GM12875 (cell line): ENCODE measurements at regions not wholly inside any gene's neighbourhood (a gene's known extent, or its start where the extent isn't known, plus 50 kb on each side); places are given as distances from the start of the nearest gene placed in this dataset.

Experiments used
- H3K4me3 ChIP-seq: one replicate; pipeline ENCODE4 v1.5.1; 2011; ENCODE audit warnings: low read depth, low read length, control low read depth
- TF ChIP-seq, protein P1 (sequence below): IDR thresholded peaks from 2 replicates; pipeline ENCODE4 v1.5.1; 2011; ENCODE audit warnings: low read depth, mild to moderate bottlenecking, control low read depth, inconsistent platforms, low read length, moderate library complexity, borderline replicate concordance; ENCODE audit not compliant: insufficient read depth

DNA sequence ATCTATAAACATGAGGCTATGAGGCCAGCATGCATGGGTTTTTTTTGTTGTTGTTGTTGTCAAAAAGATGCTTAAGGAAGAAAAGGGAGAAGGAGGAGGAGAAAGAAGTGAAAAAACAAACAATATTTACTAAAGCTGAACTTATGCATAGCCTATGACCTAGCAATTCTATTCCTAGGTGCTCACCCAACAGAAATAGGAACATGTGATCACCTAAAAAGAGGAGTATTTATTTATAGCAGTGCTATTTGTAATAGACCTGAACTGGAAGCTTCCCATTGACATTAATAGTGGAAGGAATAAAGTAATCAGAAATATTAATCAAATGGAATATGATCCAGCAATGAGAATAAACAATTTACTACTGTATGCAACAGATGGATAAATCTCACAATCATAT is 156.5 kb upstream of the OLIG3 start:
- TF ChIP-seq, protein P1, sequence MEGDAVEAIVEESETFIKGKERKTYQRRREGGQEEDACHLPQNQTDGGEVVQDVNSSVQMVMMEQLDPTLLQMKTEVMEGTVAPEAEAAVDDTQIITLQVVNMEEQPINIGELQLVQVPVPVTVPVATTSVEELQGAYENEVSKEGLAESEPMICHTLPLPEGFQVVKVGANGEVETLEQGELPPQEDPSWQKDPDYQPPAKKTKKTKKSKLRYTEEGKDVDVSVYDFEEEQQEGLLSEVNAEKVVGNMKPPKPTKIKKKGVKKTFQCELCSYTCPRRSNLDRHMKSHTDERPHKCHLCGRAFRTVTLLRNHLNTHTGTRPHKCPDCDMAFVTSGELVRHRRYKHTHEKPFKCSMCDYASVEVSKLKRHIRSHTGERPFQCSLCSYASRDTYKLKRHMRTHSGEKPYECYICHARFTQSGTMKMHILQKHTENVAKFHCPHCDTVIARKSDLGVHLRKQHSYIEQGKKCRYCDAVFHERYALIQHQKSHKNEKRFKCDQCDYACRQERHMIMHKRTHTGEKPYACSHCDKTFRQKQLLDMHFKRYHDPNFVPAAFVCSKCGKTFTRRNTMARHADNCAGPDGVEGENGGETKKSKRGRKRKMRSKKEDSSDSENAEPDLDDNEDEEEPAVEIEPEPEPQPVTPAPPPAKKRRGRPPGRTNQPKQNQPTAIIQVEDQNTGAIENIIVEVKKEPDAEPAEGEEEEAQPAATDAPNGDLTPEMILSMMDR, result no peak
- H3K4me3 ChIP-seq, result no peak overlapping the region

DNA sequence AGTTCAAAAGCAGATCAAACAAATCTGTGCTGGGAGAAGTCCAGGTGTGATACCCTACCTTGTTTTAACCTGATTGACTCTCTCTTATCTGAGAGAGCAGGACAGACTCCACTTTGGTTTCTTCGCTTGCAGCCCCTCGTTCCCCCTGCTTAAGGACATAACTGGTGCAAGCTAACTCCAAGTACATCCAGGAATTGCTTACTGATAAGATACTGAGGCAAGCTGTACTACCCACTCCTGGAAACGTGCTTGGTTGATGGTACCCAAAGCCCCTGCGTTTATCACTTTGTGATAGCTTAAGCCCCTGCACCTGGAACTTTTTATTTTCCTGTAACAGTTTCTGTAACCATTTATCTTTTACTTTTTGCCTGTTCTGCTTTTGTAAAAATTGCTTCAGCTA is 157.0 kb upstream of the OLIG3 start:
- TF ChIP-seq, protein P1, result no peak

DNA sequence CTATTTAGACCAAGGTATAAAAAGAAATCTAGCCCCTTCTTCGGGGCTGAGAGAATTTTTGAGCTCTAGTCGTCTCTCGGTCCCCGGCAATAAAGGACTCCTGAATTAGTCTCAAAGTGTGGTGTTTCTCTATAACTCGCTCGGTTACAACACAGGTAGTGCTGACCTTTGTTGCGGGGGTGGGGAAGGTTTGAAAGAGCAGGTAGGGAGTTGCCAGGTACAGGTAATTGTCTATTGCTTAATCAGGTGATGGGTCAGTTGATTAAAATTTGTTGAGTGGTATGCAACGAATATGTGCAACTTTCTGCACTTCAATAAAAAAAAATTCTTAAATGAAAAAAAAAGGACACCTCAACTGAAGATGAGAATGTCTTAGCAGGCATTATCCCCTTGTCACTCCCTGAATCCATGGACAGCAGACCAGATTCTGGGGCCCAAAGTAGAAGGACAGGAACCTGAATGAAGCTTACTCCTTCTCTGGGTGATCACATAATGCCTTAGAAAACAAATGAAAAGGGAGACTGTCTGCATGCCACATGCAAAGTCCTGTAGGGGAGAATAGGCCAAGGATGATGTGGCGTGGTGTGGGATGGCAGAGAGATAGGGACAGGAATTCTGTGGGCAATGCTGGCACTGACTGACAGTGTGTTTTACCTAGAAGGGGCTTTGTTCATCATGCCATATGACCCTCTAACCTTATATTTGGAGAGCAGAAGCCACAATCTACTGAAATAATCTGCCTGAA is 157.6 kb upstream of the OLIG3 start:
- TF ChIP-seq, protein P1, result no peak
- no peak overlapping the region for H3K4me3 ChIP-seq

More for the DNA sequence above, 157.0 kb upstream of the OLIG3 start:
- no peak overlapping the region for H3K4me3 ChIP-seq

DNA sequence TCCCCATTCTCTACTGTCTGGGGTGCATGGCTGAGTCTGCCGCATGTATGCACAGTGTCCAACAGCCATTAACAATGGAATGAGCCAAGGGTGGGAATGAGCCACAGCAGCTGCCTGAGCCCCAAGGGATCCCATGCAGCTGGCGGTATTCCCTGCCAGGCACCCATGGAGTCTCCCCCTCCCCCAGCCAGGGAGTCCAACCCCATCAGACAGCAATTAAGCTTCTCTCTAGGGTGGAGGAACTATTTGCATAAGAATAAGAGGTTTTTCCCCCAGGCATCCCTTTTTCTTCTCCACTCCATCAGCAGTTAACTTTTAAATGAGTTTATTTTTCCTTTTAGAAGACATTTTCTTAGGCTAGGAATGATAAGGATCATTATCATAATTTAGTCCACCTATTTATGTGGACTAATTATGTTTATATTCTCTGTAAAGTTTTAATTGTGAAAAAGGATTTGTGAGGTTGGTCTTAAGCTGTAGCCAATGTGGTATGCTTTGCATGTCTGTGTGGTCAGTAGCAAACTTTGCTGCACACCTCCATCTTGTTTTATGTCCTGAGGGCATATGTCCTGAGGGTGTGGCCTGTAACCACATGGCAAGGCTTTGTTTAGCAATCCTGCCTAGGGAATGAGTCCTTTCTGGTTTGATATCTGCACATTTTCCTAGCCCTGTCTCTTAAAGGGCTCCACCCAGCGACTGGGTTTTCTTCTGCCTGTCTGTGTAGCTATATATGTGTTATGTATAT is 158.9 kb upstream of the OLIG3 start:
- TF ChIP-seq, protein P1, result no peak
- H3K4me3 ChIP-seq, result no peak overlapping the region

DNA sequence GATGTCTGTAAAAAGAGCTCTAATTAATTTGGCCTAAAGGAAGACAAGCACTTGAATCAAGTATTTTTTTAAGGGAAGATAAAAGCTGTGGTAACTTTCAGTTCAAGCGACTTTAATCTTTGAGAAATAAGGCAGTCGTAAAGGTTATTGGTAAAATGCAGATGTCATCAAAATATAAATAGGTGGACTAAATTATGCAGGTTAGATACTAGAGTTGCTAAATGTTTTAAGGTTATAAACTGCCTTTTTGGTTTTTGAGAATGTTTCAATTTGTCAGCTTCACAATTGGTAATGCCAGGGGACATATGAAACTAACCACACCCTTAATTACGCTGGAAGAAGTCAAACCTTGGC is 159.5 kb upstream of the OLIG3 start:
- H3K4me3 ChIP-seq, result no peak overlapping the region
- TF ChIP-seq, protein P1, result no peak

DNA sequence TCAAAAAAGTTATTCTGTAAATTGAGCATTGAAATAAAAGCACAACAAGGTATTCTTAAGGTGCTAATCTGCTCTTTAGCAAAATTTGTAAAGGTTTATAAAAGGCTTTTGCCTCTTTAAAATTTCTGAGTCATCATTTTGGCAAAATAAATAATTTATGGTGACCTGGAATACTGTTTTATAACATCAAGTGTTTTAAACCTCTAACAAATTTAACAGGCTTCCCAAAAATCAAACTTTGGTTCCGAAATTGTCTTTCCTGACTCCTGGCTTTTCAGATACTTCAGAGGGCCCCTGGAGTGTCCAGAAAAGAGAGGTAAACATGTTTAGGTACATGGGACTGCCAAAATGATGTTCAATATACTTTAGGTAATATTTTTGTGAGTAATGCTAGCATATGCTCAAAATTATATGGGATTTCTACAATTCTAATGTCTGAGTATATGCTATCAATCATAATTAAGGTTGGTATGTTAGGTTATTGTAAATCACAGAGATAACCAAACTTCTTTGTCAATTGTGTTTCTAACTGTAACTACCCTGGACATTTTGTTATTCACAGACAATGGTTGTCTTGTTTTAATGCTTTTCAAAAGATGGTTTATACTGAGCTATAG is 160.3 kb upstream of the OLIG3 start:
- H3K4me3 ChIP-seq, result no peak overlapping the region
- TF ChIP-seq, protein P1, result no peak
